CD4-positive, alpha-beta T cell treated with Interleukin-15 for 4 hours (primary cell): ENCODE measurements at regions not wholly inside any gene's neighbourhood (a gene's known extent, or its start where the extent isn't known, plus 50 kb on each side); places are given as distances from the start of the nearest gene placed in this dataset.

Experiments used
- DNase-seq: peaks from one replicate; pipeline ENCODE4 v3.0.0-alpha.2; 2020; ENCODE audit warnings: low spot score

GRCh38 chr13:31962731-31963370, 68.7 kb upstream of the FRY start:
- no peak for DNase-seq

- DNase-seq: no peak
These were observed 67.9 kb upstream of the FRY start for GRCh38 chr13:31963631-31964030.

GRCh38 chr13:31964168-31964567, 67.4 kb upstream of the FRY start:
- no peak for DNase-seq

- DNase-seq: peak; percentile 12
These were observed 66.1 kb upstream of the FRY start for GRCh38 chr13:31965361-31966066.

- DNase-seq: no peak
These were observed 64.4 kb upstream of the FRY start for GRCh38 chr13:31967155-31967554.

- no peak for DNase-seq
These were observed 63.1 kb upstream of the FRY start for GRCh38 chr13:31968473-31968872.

- DNase-seq: no peak
These were observed 61.2 kb upstream of the FRY start for GRCh38 chr13:31970231-31970930.

- DNase-seq: no peak
These were observed 59.1 kb upstream of the FRY start for GRCh38 chr13:31972453-31972852.

GRCh38 chr13:31978021-31978420, 53.6 kb upstream of the FRY start:
- DNase-seq: no peak

- no peak for DNase-seq
These were observed 50.7 kb upstream of the FRY start for GRCh38 chr13:31980830-31981229.
